HCT116 (cell line): ENCODE measurements at regions not wholly inside any gene's neighbourhood (a gene's known extent, or its start where the extent isn't known, plus 50 kb on each side); places are given as distances from the start of the nearest gene placed in this dataset.

Source experiments
- ATAC-seq: fragments of 200-7000 bp; cut with Tn5 transposase; 2 replicates; pipeline ENCODE4 v1.9.1; 2020; ENCODE audit warnings: mild to moderate bottlenecking, moderate library complexity
- BruUV-seq: library from RNA; stranded (reverse); fragments of 400-500 nt; replicated peaks from 2 replicates; lab custom pipeline; 2021; lab: Mats Ljungman, UMichigan
- CTCF ChIA-PET: fragments of 300-600 bp; sonication (Branson Sonifier 250); formaldehyde crosslinking; loops from one replicate; lab custom pipeline; 2021; ENCODE audit warnings: antibody characterized with exemption; lab: Charles Lee
- POLR2A ChIA-PET: fragments of 300-600, 350-600 bp; sonication (Branson Sonifier 250); formaldehyde crosslinking; loops from one replicate; lab custom pipeline; 2021; ENCODE audit warnings: antibody characterized with exemption; lab: Charles Lee
- RAD21 ChIA-PET, 2 experiments: fragments of 300-600 bp; sonication (Branson Sonifier 250); formaldehyde crosslinking; loops; one replicate each; lab custom pipeline; 2023; ENCODE audit warnings: low total read pairs in 2 of 2; ENCODE audit not compliant: uncharacterized antibody in 2 of 2, unreplicated experiment in 2 of 2, low non-redundant PET in 1 of 2; lab: Charles Lee
- DNase-seq: peaks from one replicate; pipeline ENCODE4 v3.0.0-alpha.2; 2010; ENCODE audit warnings: low read depth, low spot score
- H2AFZ ChIP-seq: fragments of 200-600 bp; shearing (Covaris generic), sonication (generic); 2 replicates; pipeline ENCODE4 v1.6.1; 2017; ENCODE audit warnings: low read depth, mixed run types, mixed read lengths, antibody characterized with exemption, low read length; ENCODE audit not compliant: poor library complexity, severe bottlenecking
- H3K27ac ChIP-seq: 2 replicates; pipeline ENCODE4 v1.5.1; 2012; ENCODE audit warnings: low read depth, low read length
- H3K27me3 ChIP-seq: fragments of 200-600 bp; sonication (generic); 2 replicates; pipeline ENCODE4 v1.6.1; 2016; ENCODE audit warnings: mixed run types, low read length, mixed read lengths; ENCODE audit not compliant: insufficient read depth
- H3K36me3 ChIP-seq, 2 experiments: fragments of 200-500 bp in 1 of 2; fragments of 200-600 bp in 1 of 2; sonication (Bioruptor generic) in 1 of 2; sonication (generic) in 1 of 2; 2 replicates each; pipeline versions ENCODE4 v1.5.1 to v1.6.1; 2014 to 2016; ENCODE audit warnings: low read length in 2 of 2, inconsistent platforms in 1 of 2, mixed read lengths in 1 of 2, mixed run types in 1 of 2; ENCODE audit not compliant: insufficient read depth in 2 of 2, control insufficient read depth in 1 of 2
- H3K4me1 ChIP-seq, 2 experiments: fragments of 200-600 bp in 1 of 2; sonication (generic) in 1 of 2; 2 replicates each; pipeline versions ENCODE4 v1.5.1 to v1.6.1; 2012 to 2017; ENCODE audit warnings: low read length in 2 of 2, inconsistent platforms in 1 of 2, mild to moderate bottlenecking in 1 of 2, mixed read lengths in 1 of 2, mixed run types in 1 of 2, moderate library complexity in 1 of 2; ENCODE audit not compliant: insufficient read depth in 2 of 2, control insufficient read depth in 1 of 2
- H3K4me2 ChIP-seq: fragments of 200-600 bp; sonication (generic); 2 replicates; pipeline ENCODE4 v1.6.1; 2017; ENCODE audit warnings: mixed run types, low read length, mixed read lengths
- H3K4me3 ChIP-seq, 2 experiments: fragments of 200-600 bp in 1 of 2; sonication (generic) in 1 of 2; replicated peaks in 1 of 2; 2 replicates each; pipeline ENCODE4 v1.5.1; 2011 to 2016; ENCODE audit warnings: low read length in 2 of 2, control low read depth in 1 of 2, low read depth in 1 of 2, mild to moderate bottlenecking in 1 of 2, mixed read lengths in 1 of 2, mixed run types in 1 of 2
- H3K79me2 ChIP-seq: fragments of 200-600 bp; sonication (generic); 2 replicates; pipeline ENCODE4 v1.6.1; 2017; ENCODE audit warnings: mild to moderate bottlenecking, mixed run types, low read length, moderate library complexity, mixed read lengths; ENCODE audit not compliant: insufficient read depth
- H3K9ac ChIP-seq: fragments of 200-600 bp; sonication (generic); 2 replicates; pipeline ENCODE4 v1.6.1; 2016; ENCODE audit warnings: low read length, mixed read lengths
- H3K9me2 ChIP-seq: fragments of 200-600 bp; sonication (generic), shearing (Covaris generic); 2 replicates; pipeline ENCODE4 v1.6.1; 2017; ENCODE audit warnings: mixed run types, mild to moderate bottlenecking, moderate library complexity; ENCODE audit not compliant: insufficient read depth
- H3K9me3 ChIP-seq, 2 experiments: fragments of 200-500 bp in 1 of 2; fragments of 200-600 bp in 1 of 2; sonication (Bioruptor generic) in 1 of 2; sonication (generic) in 1 of 2; 2 replicates each; pipeline ENCODE4 v1.6.1; 2014 to 2017; ENCODE audit warnings: low read length in 2 of 2, mixed read lengths in 2 of 2, inconsistent platforms in 1 of 2, low read depth in 1 of 2, mild to moderate bottlenecking in 1 of 2, mixed run types in 1 of 2, moderate library complexity in 1 of 2; ENCODE audit not compliant: control insufficient read depth in 1 of 2, insufficient read depth in 1 of 2
- H4K20me1 ChIP-seq: fragments of 200-600 bp; sonication (generic), shearing (Covaris generic); 2 replicates; pipeline ENCODE4 v1.6.1; 2017; ENCODE audit warnings: mixed run types, mild to moderate bottlenecking, moderate library complexity; ENCODE audit not compliant: insufficient read depth
- CTCF ChIP-seq, 3 experiments: fragments of 200-600 bp in 1 of 3; sonication (generic) in 1 of 3; IDR thresholded peaks in 2 of 3; conservative IDR thresholded peaks in 1 of 3; 2 replicates each; pipeline ENCODE4 v1.5.1; 2012 to 2017; ENCODE audit warnings: low read depth in 2 of 3, low read length in 2 of 3, antibody characterized with exemption in 1 of 3, borderline replicate concordance in 1 of 3, control low read depth in 1 of 3, mild to moderate bottlenecking in 1 of 3, mixed read lengths in 1 of 3, mixed run types in 1 of 3, moderate library complexity in 1 of 3; ENCODE audit not compliant: insufficient read depth in 1 of 3
- EGR1 ChIP-seq: IDR thresholded peaks from 2 replicates; pipeline ENCODE4 v1.6.1; 2012; ENCODE audit warnings: low read depth
- EZH2 ChIP-seq: fragments of 200-600 bp; sonication (generic); IDR thresholded peaks from 2 replicates; pipeline ENCODE4 v1.6.1; 2017; ENCODE audit warnings: antibody characterized with exemption, mixed run types
- FOSL1 ChIP-seq: IDR thresholded peaks from 2 replicates; pipeline ENCODE4 v1.6.1; 2012; ENCODE audit warnings: low read depth
- MAX ChIP-seq: IDR thresholded peaks from 2 replicates; pipeline ENCODE4 v1.6.1; 2012
- POLR2A ChIP-seq: IDR thresholded peaks from 2 replicates; pipeline ENCODE4 v1.7.0; 2011; ENCODE audit warnings: borderline replicate concordance; ENCODE audit not compliant: insufficient read depth, insufficient read length; ENCODE audit errors: extremely low read depth
- RAD21 ChIP-seq: IDR thresholded peaks from 2 replicates; pipeline ENCODE4 v1.6.1; 2012; ENCODE audit warnings: low read depth, mild to moderate bottlenecking
- REST ChIP-seq: IDR thresholded peaks from 2 replicates; pipeline ENCODE4 v1.6.1; 2012; ENCODE audit warnings: low read depth
- SIN3A ChIP-seq: IDR thresholded peaks from 2 replicates; pipeline ENCODE4 v1.6.1; 2012; ENCODE audit warnings: low read depth
- TCF7L2 ChIP-seq: IDR thresholded peaks from 2 replicates; pipeline ENCODE4 v1.7.0; 2011; ENCODE audit warnings: borderline replicate concordance, inconsistent platforms; ENCODE audit not compliant: insufficient read depth, insufficient read length; ENCODE audit errors: extremely low read depth
- ZBTB33 ChIP-seq: IDR thresholded peaks from 2 replicates; pipeline ENCODE4 v1.6.1; 2011; ENCODE audit warnings: mild to moderate bottlenecking, low read length, moderate library complexity; ENCODE audit not compliant: insufficient replicate concordance; ENCODE audit errors: extremely low read depth
- intact Hi-C: fragments of 100-400 bp; cut with micrococcal nuclease; formaldehyde crosslinking; loops from 2 replicates; pipeline ENCODE4 v1.10.0; 2022

DNA sequence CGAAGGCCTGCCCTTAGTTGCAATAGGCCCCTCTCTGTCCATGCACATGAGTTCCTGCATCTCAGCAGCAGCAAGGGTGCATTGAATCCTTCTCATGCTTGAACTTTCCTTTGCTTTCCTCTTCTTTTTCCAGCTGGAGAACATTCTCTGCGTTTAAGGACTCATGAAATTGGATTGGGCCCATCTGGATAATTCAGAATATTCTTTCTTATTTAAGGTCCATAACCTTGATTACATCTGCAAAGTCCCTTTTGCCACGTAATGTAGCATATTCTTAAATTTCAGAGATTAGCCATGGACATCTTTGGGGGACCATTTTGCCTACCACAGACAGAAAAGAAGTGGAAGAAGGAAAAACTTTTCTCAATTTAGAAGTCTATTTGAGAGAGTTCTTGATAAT is 159.7 kb upstream of the C21orf91 start (continued):
- TF ChIP-seq ZBTB33 (no peak), POLR2A (no peak)

DNA sequence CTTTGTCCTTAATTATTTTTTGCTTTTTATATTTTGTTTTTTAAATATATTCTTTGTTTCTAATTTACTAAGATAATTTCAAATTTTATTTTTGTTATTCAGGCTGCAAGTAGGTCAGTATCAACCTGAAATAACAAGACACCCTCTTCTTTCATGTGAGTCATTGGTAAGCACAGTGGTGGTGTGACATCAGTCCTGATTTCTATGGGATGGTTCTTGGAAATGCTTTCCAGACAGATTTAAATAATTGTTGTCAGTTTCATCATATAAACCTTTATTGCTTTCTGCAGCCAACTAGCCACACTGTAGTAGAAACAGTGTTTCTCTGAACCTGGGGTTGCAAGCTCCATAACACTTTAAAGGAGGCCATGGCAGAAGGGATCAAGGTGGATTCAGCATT is 157.5 kb upstream of the C21orf91 start:
- ChIA-PET RAD21 (no interaction called here), CTCF (no interaction called here), POLR2A (no interaction called here)
- intact Hi-C loops, result no loop called here
- no peak for DNase-seq
- Histone ChIP-seq H3K9me2 (no peaks in the 10 kb centered on the region), H2AFZ (no peak overlapping the region), H3K9ac (no peak overlapping the region), H4K20me1 (no peaks in the 10 kb centered on the region), H3K4me2 (no peak overlapping the region), H3K4me1 (no peaks in the 10 kb centered on the region), H3K9me3 (peaks cover 0 to 14% of the 10 kb centered on the region in 2 experiments; a peak in 1 of 4 replicates), H3K27ac (no peak overlapping the region)
- TF ChIP-seq MAX (no peak), RAD21 (no peak), EZH2 (no peak), POLR2A (no peak), CTCF (IDR thresholded peaks at IDR 0.05 in 2 of 3, conservative IDR thresholded peaks at IDR 0.05 in 1 of 3; ENCODE audit: borderline replicate concordance in 1 of 3, insufficient read depth in 1 of 3, low read depth in 2 of 3, low read length in 2 of 3) (no peak), TCF7L2 (no peak), ZBTB33 (no peak), REST (no peak), FOSL1 (no peak), EGR1 (no peak), SIN3A (no peak)
- TF ChIP-seq, all 23 proteins: peak for 0
- Histone ChIP-seq H3K4me3 (no peak overlapping the region), H3K36me3 (no peaks in the 10 kb centered on the region), H3K79me2 (no peaks in the 10 kb centered on the region), H3K27me3 (no peaks in the 10 kb centered on the region)
- no TSS peak for BruUV-seq
- ATAC-seq, result no peak
